ENCODE measurements at regions not wholly inside any gene's neighbourhood (a gene's known extent, or its start where the extent isn't known, plus 50 kb on each side); places are given as distances from the start of the nearest gene placed in this dataset.

GRCh38 chrX:117010243-117010642 is 547.5 kb upstream of the CT83 start:
- TF ChIP-seq NFRKB (IDR thresholded peaks at IDR 0.05) (no peak), SP1 (IDR thresholded peaks at IDR 0.05) (no peak), FOXM1 (IDR thresholded peaks at IDR 0.05; ENCODE audit: borderline replicate concordance) (no peak), HDGF (IDR thresholded peaks at IDR 0.05; ENCODE audit: borderline replicate concordance) (no peak), CTBP1 (IDR thresholded peaks at IDR 0.05; ENCODE audit: borderline replicate concordance) (no peak)
